GM12865 (cell line): ENCODE measurements at regions not wholly inside any gene's neighbourhood (a gene's known extent, or its start where the extent isn't known, plus 50 kb on each side); places are given as distances from the start of the nearest gene placed in this dataset.

ENCODE experiments used
- DNase-seq: peaks from one replicate; pipeline ENCODE4 v3.0.0; 2010; ENCODE audit warnings: low read depth
- H3K4me3 ChIP-seq: 2 replicates; pipeline ENCODE4 v1.5.1; 2011; ENCODE audit warnings: mild to moderate bottlenecking, low read depth, low read length, control low read depth
- TF ChIP-seq, protein P1 (sequence below): IDR thresholded peaks from 2 replicates; pipeline ENCODE4 v1.5.1; 2011; ENCODE audit warnings: low read length, control low read depth, low read depth, inconsistent platforms; ENCODE audit not compliant: insufficient read depth; ENCODE audit errors: missing control alignments

DNA sequence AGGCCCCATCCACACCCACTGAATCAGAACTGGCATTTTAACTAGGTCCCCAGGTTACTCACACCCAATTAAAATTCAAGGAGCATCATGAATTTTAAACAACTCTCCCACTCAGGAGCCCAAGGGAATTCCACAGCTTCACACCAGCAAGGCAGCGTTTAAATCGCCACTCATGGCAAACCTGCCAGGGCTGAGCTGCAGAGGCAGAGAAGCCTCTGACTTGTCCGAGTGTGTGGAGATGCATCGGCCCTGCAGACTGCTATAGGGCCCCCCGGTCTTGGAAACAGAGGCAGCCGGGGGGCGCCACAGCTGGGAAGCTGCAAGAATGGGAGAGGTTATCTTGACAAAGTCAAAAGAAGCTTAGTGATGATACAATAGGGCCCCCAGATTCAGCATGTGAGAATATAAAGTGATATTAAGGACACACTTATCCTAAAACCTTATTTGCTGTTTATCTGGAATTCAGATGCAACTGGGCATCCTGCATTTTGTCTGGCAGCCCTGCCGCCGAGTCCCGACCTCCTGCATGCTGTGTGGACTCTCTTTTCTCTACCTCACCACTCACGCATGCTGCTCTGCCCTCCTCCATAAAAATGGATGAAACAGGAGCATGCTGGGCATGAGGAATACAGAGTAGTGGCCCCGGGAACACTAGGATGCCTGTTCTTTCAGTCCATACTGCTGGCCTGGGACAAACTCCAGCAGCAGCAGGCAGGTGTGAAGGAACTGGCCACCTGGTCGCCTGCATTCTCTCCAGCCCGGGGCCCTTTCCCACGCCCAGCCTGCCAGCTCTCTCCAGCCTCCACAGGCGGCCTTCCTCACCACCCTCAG lies 126.1 kb downstream of the PXDC1 start:
- DNase-seq = no peak
- H3K4me3 ChIP-seq = no peak overlapping the region
- TF ChIP-seq, protein P1, sequence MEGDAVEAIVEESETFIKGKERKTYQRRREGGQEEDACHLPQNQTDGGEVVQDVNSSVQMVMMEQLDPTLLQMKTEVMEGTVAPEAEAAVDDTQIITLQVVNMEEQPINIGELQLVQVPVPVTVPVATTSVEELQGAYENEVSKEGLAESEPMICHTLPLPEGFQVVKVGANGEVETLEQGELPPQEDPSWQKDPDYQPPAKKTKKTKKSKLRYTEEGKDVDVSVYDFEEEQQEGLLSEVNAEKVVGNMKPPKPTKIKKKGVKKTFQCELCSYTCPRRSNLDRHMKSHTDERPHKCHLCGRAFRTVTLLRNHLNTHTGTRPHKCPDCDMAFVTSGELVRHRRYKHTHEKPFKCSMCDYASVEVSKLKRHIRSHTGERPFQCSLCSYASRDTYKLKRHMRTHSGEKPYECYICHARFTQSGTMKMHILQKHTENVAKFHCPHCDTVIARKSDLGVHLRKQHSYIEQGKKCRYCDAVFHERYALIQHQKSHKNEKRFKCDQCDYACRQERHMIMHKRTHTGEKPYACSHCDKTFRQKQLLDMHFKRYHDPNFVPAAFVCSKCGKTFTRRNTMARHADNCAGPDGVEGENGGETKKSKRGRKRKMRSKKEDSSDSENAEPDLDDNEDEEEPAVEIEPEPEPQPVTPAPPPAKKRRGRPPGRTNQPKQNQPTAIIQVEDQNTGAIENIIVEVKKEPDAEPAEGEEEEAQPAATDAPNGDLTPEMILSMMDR = no peak

DNA sequence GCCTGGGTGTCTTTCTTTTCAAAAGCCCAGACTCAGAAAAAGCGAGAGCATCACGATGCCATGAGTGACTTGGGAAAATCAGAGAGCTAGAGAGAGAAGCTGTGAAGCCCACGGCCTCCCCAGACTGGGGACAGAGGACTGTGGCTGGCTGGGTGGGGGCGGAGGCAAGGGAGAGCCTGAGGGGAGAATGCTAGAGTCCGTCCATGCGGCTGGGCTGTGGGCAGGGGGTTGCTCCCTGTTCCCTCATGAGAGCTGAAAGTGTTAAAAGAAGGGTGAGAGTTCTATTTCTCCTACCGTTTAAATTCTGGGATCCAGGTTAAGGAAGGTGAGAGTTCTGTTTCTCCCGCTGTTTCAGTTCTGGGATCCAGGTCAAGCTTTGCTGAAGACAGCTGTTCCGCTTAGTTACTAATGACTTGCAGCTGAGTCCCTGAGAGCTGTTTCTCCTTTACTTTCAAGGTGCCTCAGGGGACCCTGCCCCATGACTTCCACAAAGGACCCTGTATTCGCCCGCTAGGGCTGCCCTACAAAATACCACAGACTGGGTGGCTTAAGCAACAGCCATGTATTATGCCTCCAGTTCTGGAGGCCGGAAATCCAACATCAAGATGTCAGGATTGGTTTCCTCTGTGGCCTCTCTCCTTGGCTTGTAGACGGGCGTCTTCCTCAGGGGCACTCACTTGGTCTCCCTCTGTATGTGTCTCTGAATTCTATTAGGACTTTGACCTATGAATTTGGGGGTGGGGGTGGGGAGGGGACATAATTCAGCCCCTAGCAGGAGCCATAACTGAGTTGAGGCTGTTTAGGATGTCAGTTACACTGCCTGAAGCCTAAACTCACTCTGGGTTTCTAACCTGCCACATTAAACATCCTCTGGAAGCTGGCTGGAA lies 127.0 kb downstream of the PXDC1 start:
- DNase-seq = no peak
- TF ChIP-seq, protein P1 = no peak

DNA sequence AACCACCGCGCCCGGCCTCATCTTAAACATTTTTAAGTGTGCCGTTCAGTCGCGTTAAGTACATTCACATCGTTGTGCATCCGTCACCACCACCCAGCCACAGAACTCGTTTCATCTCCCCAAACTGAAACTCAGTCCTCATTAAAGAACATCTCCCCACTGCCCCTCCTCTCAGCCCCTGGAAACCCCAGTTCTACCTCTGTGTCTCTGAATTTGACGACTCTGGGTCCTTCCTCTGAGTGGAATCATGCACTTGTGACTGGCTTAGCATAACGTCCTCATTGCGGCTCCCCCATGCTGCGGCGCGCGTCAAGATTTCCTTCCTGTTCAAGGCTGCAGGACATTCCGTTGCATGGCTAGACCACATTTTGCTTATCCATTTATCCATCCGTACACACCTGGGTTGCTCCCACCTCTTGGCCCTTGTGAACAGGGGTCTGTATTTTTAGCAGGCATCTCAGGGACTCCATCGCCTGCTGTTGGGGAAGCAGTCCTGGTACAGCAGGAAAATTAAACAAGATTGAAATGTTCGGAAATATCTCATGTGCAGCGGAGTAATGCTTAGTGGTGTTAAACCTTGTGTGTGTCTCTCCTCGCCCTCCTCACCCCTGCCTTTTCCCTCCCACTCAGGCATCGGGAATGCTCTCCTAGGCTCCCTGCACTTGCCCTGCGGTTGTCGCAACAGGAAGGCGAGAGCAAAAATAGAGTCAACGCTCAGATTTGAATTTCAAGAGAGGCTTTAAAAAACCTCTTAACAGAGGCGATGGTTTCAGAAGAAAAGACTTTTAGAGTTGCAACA lies 127.9 kb downstream of the PXDC1 start:
- TF ChIP-seq, protein P1 = no peak
- DNase-seq = no peak
- no peak overlapping the region for H3K4me3 ChIP-seq

More for the DNA sequence above, 127.0 kb downstream of the PXDC1 start:
- H3K4me3 ChIP-seq = no peak overlapping the region

DNA sequence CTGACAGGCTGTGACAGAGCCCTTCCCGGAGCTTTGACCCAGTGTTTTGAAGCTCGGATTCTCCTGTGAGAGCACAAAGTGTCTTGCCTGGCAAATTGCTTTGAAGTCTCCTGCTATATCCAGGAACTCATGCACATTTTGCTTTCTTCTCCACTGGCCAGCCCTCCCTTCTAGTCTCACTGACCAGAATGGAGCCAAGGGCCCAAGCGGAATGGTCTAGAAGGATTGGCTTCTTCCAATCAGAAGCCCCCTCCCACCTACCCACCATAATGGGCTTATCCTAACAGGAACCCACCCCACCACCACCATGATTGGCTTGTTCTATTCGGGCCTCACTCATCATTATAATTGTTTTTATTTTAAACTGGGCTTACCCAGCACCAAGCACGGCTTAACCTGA lies 130.1 kb downstream of the PXDC1 start:
- TF ChIP-seq, protein P1 = no peak
- DNase-seq = no peak
- H3K4me3 ChIP-seq = no peak overlapping the region

DNA sequence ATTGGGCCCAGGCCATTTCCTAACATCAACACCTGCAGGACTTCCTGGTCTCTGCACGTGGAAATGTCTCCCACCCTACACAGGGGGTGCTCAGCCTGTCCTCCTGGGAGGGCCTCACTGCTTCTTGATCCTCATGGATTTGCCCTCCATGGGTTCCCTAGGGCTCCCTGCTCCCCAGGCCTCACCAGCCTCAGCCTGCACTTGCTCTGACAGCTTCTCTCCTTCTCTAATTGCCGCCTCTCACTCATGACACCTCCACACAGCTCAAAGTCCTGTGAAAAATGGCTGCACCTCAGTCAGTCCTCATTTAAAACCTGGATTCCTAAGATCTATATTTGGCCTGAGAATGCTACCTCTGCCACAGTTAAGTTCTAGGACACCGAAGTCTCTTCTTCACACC lies 130.6 kb downstream of the PXDC1 start:
- no peak for DNase-seq
- H3K4me3 ChIP-seq = no peak overlapping the region
- TF ChIP-seq, protein P1 = no peak

GRCh38 chr6:3620389-3620788 lies 131.1 kb downstream of the PXDC1 start:
- H3K4me3 ChIP-seq = no peak overlapping the region
- no peak for DNase-seq
- TF ChIP-seq, protein P1 = no peak
